HCT116 (cell line): ENCODE measurements at regions not wholly inside any gene's neighbourhood (a gene's known extent, or its start where the extent isn't known, plus 50 kb on each side); places are given as distances from the start of the nearest gene placed in this dataset.
"Not testable (repeated sequence)": the region's sequence is repeated elsewhere in the genome, so short reads cannot be mapped to it uniquely, and the experiment has no call there.

ENCODE experiments used
- ATAC-seq: fragments of 200-7000 bp; cut with Tn5 transposase; 2 replicates; pipeline ENCODE4 v1.9.1; 2020; ENCODE audit warnings: mild to moderate bottlenecking, moderate library complexity
- BruUV-seq: library from RNA; stranded (reverse); fragments of 400-500 nt; replicated peaks from 2 replicates; lab custom pipeline; 2021; lab: Mats Ljungman, UMichigan
- CTCF ChIA-PET: fragments of 300-600 bp; sonication (Branson Sonifier 250); formaldehyde crosslinking; loops from one replicate; lab custom pipeline; 2021; ENCODE audit warnings: antibody characterized with exemption; lab: Charles Lee
- POLR2A ChIA-PET: fragments of 300-600, 350-600 bp; sonication (Branson Sonifier 250); formaldehyde crosslinking; loops from one replicate; lab custom pipeline; 2021; ENCODE audit warnings: antibody characterized with exemption; lab: Charles Lee
- RAD21 ChIA-PET, 2 experiments: fragments of 300-600 bp; sonication (Branson Sonifier 250); formaldehyde crosslinking; loops; one replicate each; lab custom pipeline; 2023; ENCODE audit warnings: low total read pairs in 2 of 2; ENCODE audit not compliant: uncharacterized antibody in 2 of 2, unreplicated experiment in 2 of 2, low non-redundant PET in 1 of 2; lab: Charles Lee
- DNase-seq: peaks from one replicate; pipeline ENCODE4 v3.0.0-alpha.2; 2010; ENCODE audit warnings: low read depth, low spot score
- H2AFZ ChIP-seq: fragments of 200-600 bp; shearing (Covaris generic), sonication (generic); 2 replicates; pipeline ENCODE4 v1.6.1; 2017; ENCODE audit warnings: low read depth, mixed run types, mixed read lengths, antibody characterized with exemption, low read length; ENCODE audit not compliant: poor library complexity, severe bottlenecking
- H3K27ac ChIP-seq: 2 replicates; pipeline ENCODE4 v1.5.1; 2012; ENCODE audit warnings: low read depth, low read length
- H3K27me3 ChIP-seq: fragments of 200-600 bp; sonication (generic); 2 replicates; pipeline ENCODE4 v1.6.1; 2016; ENCODE audit warnings: mixed run types, low read length, mixed read lengths; ENCODE audit not compliant: insufficient read depth
- H3K36me3 ChIP-seq, 2 experiments: fragments of 200-500 bp in 1 of 2; fragments of 200-600 bp in 1 of 2; sonication (Bioruptor generic) in 1 of 2; sonication (generic) in 1 of 2; 2 replicates each; pipeline versions ENCODE4 v1.5.1 to v1.6.1; 2014 to 2016; ENCODE audit warnings: low read length in 2 of 2, inconsistent platforms in 1 of 2, mixed read lengths in 1 of 2, mixed run types in 1 of 2; ENCODE audit not compliant: insufficient read depth in 2 of 2, control insufficient read depth in 1 of 2
- H3K4me1 ChIP-seq, 2 experiments: fragments of 200-600 bp in 1 of 2; sonication (generic) in 1 of 2; 2 replicates each; pipeline versions ENCODE4 v1.5.1 to v1.6.1; 2012 to 2017; ENCODE audit warnings: low read length in 2 of 2, inconsistent platforms in 1 of 2, mild to moderate bottlenecking in 1 of 2, mixed read lengths in 1 of 2, mixed run types in 1 of 2, moderate library complexity in 1 of 2; ENCODE audit not compliant: insufficient read depth in 2 of 2, control insufficient read depth in 1 of 2
- H3K4me2 ChIP-seq: fragments of 200-600 bp; sonication (generic); 2 replicates; pipeline ENCODE4 v1.6.1; 2017; ENCODE audit warnings: mixed run types, low read length, mixed read lengths
- H3K4me3 ChIP-seq, 2 experiments: fragments of 200-600 bp in 1 of 2; sonication (generic) in 1 of 2; replicated peaks in 1 of 2; 2 replicates each; pipeline ENCODE4 v1.5.1; 2011 to 2016; ENCODE audit warnings: low read length in 2 of 2, control low read depth in 1 of 2, low read depth in 1 of 2, mild to moderate bottlenecking in 1 of 2, mixed read lengths in 1 of 2, mixed run types in 1 of 2
- H3K79me2 ChIP-seq: fragments of 200-600 bp; sonication (generic); 2 replicates; pipeline ENCODE4 v1.6.1; 2017; ENCODE audit warnings: mild to moderate bottlenecking, mixed run types, low read length, moderate library complexity, mixed read lengths; ENCODE audit not compliant: insufficient read depth
- H3K9ac ChIP-seq: fragments of 200-600 bp; sonication (generic); 2 replicates; pipeline ENCODE4 v1.6.1; 2016; ENCODE audit warnings: low read length, mixed read lengths
- H3K9me2 ChIP-seq: fragments of 200-600 bp; sonication (generic), shearing (Covaris generic); 2 replicates; pipeline ENCODE4 v1.6.1; 2017; ENCODE audit warnings: mixed run types, mild to moderate bottlenecking, moderate library complexity; ENCODE audit not compliant: insufficient read depth
- H3K9me3 ChIP-seq, 2 experiments: fragments of 200-500 bp in 1 of 2; fragments of 200-600 bp in 1 of 2; sonication (Bioruptor generic) in 1 of 2; sonication (generic) in 1 of 2; 2 replicates each; pipeline ENCODE4 v1.6.1; 2014 to 2017; ENCODE audit warnings: low read length in 2 of 2, mixed read lengths in 2 of 2, inconsistent platforms in 1 of 2, low read depth in 1 of 2, mild to moderate bottlenecking in 1 of 2, mixed run types in 1 of 2, moderate library complexity in 1 of 2; ENCODE audit not compliant: control insufficient read depth in 1 of 2, insufficient read depth in 1 of 2
- H4K20me1 ChIP-seq: fragments of 200-600 bp; sonication (generic), shearing (Covaris generic); 2 replicates; pipeline ENCODE4 v1.6.1; 2017; ENCODE audit warnings: mixed run types, mild to moderate bottlenecking, moderate library complexity; ENCODE audit not compliant: insufficient read depth
- EGR1 ChIP-seq: IDR thresholded peaks from 2 replicates; pipeline ENCODE4 v1.6.1; 2012; ENCODE audit warnings: low read depth
- EZH2 ChIP-seq: fragments of 200-600 bp; sonication (generic); IDR thresholded peaks from 2 replicates; pipeline ENCODE4 v1.6.1; 2017; ENCODE audit warnings: antibody characterized with exemption, mixed run types
- ZFX ChIP-seq: fragments of 450-650 bp; IDR thresholded peaks from 2 replicates; pipeline ENCODE4 v1.6.1; 2017
- intact Hi-C: fragments of 100-400 bp; cut with micrococcal nuclease; formaldehyde crosslinking; loops from 2 replicates; pipeline ENCODE4 v1.10.0; 2022
- TF ChIP-seq, protein P1 (sequence below): IDR thresholded peaks from 2 replicates; pipeline ENCODE4 v1.6.1; 2012; ENCODE audit warnings: low read depth

DNA sequence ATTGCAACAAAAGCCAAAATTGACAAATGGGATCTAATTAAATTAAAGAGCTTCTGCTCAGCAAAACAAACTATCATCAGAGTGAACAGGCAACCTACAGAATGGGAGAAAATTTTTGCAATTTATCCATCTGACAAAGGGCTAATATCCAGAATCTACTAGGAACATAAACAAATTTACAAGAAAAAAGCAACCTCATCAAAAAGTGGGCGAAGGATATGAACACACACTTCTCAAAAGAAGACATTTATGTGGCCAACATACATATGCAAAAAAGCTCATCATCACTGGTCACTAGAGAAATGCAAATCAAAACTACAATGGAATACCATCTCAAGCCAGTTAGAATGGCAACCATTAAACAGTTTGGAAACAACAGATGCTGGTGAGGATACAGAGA, 858.1 kb upstream of the FOXG1 start:
- H3K27me3 ChIP-seq, CTCF ChIA-PET, H3K9me2 ChIP-seq, RAD21 ChIA-PET, H3K9ac ChIP-seq, H3K4me2 ChIP-seq, H3K27ac ChIP-seq, H3K4me3 ChIP-seq, H4K20me1 ChIP-seq, H3K4me1 ChIP-seq, BruUV-seq, POLR2A ChIA-PET, DNase-seq, intact Hi-C loops, H3K36me3 ChIP-seq, H2AFZ ChIP-seq, H3K79me2 ChIP-seq, ATAC-seq: not testable (repeated sequence)
- peaks cover 6 to 23% of the 10 kb centered on the region in 2 experiments; a peak in 3 of 4 replicates for H3K9me3 ChIP-seq

DNA sequence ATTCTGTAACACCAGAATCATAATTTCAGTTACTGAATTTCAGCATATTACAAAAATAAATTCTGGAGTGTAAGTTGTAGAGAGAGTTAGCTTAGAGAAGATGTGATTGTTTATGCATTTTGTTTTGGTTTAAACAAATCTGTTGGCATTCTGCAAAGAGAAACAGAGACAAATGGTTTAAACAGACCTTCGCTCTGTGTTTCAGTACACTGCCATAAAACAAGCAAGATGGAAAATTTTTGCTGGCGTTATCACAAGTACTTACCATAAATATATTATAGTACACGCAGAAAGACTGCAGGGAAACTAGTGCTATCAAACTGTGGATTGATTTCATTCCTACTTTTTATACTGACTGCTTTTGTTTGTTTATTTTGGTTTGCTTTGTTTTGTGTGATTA, 850.3 kb upstream of the FOXG1 start:
- H2AFZ ChIP-seq = no peak overlapping the region
- no TSS peak for BruUV-seq
- DNase-seq = no peak
- no peak overlapping the region for H3K9ac ChIP-seq
- H3K36me3 ChIP-seq = no peaks in the 10 kb centered on the region
- intact Hi-C loops = no loop called here
- no peak overlapping the region for H3K4me2 ChIP-seq
- ChIA-PET POLR2A (no interaction called here), RAD21 (no interaction called here), CTCF (no interaction called here)
- peaks cover 14 to 17% of the 10 kb centered on the region in 2 experiments for H3K9me3 ChIP-seq
- H4K20me1 ChIP-seq = no peaks in the 10 kb centered on the region
- H3K9me2 ChIP-seq = no peaks in the 10 kb centered on the region
- H3K79me2 ChIP-seq = no peaks in the 10 kb centered on the region
- TF ChIP-seq EZH2 (no peak), ZFX (no peak), EGR1 (no peak)
- TF ChIP-seq, protein P1, sequence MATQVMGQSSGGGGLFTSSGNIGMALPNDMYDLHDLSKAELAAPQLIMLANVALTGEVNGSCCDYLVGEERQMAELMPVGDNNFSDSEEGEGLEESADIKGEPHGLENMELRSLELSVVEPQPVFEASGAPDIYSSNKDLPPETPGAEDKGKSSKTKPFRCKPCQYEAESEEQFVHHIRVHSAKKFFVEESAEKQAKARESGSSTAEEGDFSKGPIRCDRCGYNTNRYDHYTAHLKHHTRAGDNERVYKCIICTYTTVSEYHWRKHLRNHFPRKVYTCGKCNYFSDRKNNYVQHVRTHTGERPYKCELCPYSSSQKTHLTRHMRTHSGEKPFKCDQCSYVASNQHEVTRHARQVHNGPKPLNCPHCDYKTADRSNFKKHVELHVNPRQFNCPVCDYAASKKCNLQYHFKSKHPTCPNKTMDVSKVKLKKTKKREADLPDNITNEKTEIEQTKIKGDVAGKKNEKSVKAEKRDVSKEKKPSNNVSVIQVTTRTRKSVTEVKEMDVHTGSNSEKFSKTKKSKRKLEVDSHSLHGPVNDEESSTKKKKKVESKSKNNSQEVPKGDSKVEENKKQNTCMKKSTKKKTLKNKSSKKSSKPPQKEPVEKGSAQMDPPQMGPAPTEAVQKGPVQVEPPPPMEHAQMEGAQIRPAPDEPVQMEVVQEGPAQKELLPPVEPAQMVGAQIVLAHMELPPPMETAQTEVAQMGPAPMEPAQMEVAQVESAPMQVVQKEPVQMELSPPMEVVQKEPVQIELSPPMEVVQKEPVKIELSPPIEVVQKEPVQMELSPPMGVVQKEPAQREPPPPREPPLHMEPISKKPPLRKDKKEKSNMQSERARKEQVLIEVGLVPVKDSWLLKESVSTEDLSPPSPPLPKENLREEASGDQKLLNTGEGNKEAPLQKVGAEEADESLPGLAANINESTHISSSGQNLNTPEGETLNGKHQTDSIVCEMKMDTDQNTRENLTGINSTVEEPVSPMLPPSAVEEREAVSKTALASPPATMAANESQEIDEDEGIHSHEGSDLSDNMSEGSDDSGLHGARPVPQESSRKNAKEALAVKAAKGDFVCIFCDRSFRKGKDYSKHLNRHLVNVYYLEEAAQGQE = no peak
- ATAC-seq = no peak
- no peaks in the 10 kb centered on the region for H3K27me3 ChIP-seq
- no peak overlapping the region for H3K4me3 ChIP-seq
- no peaks in the 10 kb centered on the region for H3K4me1 ChIP-seq
- H3K27ac ChIP-seq = no peak overlapping the region
